Colonic mucosa (tissue), 4 donors: ENCODE measurements at regions not wholly inside any gene's neighbourhood (a gene's known extent, or its start where the extent isn't known, plus 50 kb on each side); places are given as distances from the start of the nearest gene placed in this dataset.

Experiments
- DNase-seq: peaks from one replicate; pipeline ENCODE4 v3.0.0-alpha.2; 2020
- H3K27ac ChIP-seq: fragments of 200-600 bp; one replicate; pipeline ENCODE4 v1.8.0; 2021
- H3K27me3 ChIP-seq: fragments of 200-600 bp; one replicate; pipeline ENCODE4 v1.8.0; 2021
- H3K36me3 ChIP-seq: fragments of 200-600 bp; one replicate; pipeline ENCODE4 v1.8.0; 2021
- H3K4me1 ChIP-seq: fragments of 200-600 bp; one replicate; pipeline ENCODE4 v1.8.0; 2021; ENCODE audit warnings: mild to moderate bottlenecking
- H3K4me3 ChIP-seq: fragments of 200-600 bp; one replicate; pipeline ENCODE4 v1.8.0; 2021
- H3K9ac ChIP-seq, 2 donors: one replicate each; pipeline ENCODE4 v1.7.0; 2013; ENCODE audit warnings: control low read depth in 2 of 2, low read depth in 2 of 2, low read length in 2 of 2
- H3K9me3 ChIP-seq: fragments of 200-600 bp; one replicate; pipeline ENCODE4 v1.8.0; 2021
- CTCF ChIP-seq: fragments of 200-600 bp; IDR thresholded peaks from one replicate; pipeline ENCODE4 v1.8.0; 2022; ENCODE audit warnings: antibody characterized with exemption, mild to moderate bottlenecking
- intact Hi-C: fragments of 100-400 bp; cut with DNase I; formaldehyde crosslinking; loops from one replicate; pipeline ENCODE4 v1.14.1; 2022
- donor health status: healthy.
- donor health status: DM: no; HTN: no; CAD: no.
- donor health status: DM: no; HTN: no; CAD: no.

GRCh38 chr4:157886645-157887044, 286.2 kb downstream of the GASK1B start:
- H3K4me1 ChIP-seq, result no peaks in the 10 kb centered on the region
- no peak overlapping the region for H3K4me3 ChIP-seq
- H3K27ac ChIP-seq, result no peak overlapping the region
- H3K9me3 ChIP-seq, result no peaks in the 10 kb centered on the region
- intact Hi-C loops, result no loop called here
- no peak for TF ChIP-seq CTCF
- no peak for DNase-seq
- H3K9ac ChIP-seq, result no peak overlapping the region
- H3K36me3 ChIP-seq, result no peaks in the 10 kb centered on the region
- no peaks in the 10 kb centered on the region for H3K27me3 ChIP-seq

GRCh38 chr4:157885811-157886210, 287.0 kb downstream of the GASK1B start:
- intact Hi-C loops, result no loop called here
- no peak for DNase-seq
- no peak overlapping the region for H3K4me3 ChIP-seq
- no peaks in the 10 kb centered on the region for H3K27me3 ChIP-seq
- no peaks in the 10 kb centered on the region for H3K9me3 ChIP-seq
- no peak overlapping the region for H3K27ac ChIP-seq
- H3K36me3 ChIP-seq, result no peaks in the 10 kb centered on the region
- TF ChIP-seq CTCF, result no peak
- no peak overlapping the region for H3K9ac ChIP-seq
- H3K4me1 ChIP-seq, result no peaks in the 10 kb centered on the region

- H3K9ac ChIP-seq, result no peak overlapping the region
- H3K36me3 ChIP-seq, result no peaks in the 10 kb centered on the region
- no peak for TF ChIP-seq CTCF
- H3K27me3 ChIP-seq, result no peaks in the 10 kb centered on the region
- H3K27ac ChIP-seq, result no peak overlapping the region
- no peaks in the 10 kb centered on the region for H3K4me1 ChIP-seq
- no peaks in the 10 kb centered on the region for H3K9me3 ChIP-seq
- H3K4me3 ChIP-seq, result no peak overlapping the region
- intact Hi-C loops, result no loop called here
- no peak for DNase-seq
These were observed 289.9 kb downstream of the GASK1B start for GRCh38 chr4:157882901-157883300.

GRCh38 chr4:157880761-157881160, 292.1 kb downstream of the GASK1B start:
- no peak for TF ChIP-seq CTCF
- Histone ChIP-seq H3K9ac (no peak overlapping the region), H3K4me1 (no peaks in the 10 kb centered on the region), H3K9me3 (no peaks in the 10 kb centered on the region), H3K27me3 (no peaks in the 10 kb centered on the region), H3K27ac (no peak overlapping the region), H3K4me3 (no peak overlapping the region), H3K36me3 (no peaks in the 10 kb centered on the region)
- intact Hi-C loops, result no loop called here
- DNase-seq, result no peak

- no peak for DNase-seq
- Histone ChIP-seq H3K27ac (no peak overlapping the region), H3K4me3 (no peak overlapping the region), H3K27me3 (no peaks in the 10 kb centered on the region), H3K9ac (no peak overlapping the region), H3K4me1 (no peaks in the 10 kb centered on the region), H3K36me3 (no peaks in the 10 kb centered on the region), H3K9me3 (no peaks in the 10 kb centered on the region)
- no peak for TF ChIP-seq CTCF
- intact Hi-C loops, result no loop called here
These were observed 318.0 kb downstream of the GASK1B start for GRCh38 chr4:157854819-157855218.

- no peak overlapping the region for H3K4me3 ChIP-seq
- TF ChIP-seq CTCF, result no peak
- H3K9ac ChIP-seq, result no peak overlapping the region
- no peaks in the 10 kb centered on the region for H3K9me3 ChIP-seq
- no peak for DNase-seq
- intact Hi-C loops, result no loop called here
- no peaks in the 10 kb centered on the region for H3K4me1 ChIP-seq
- H3K36me3 ChIP-seq, result no peaks in the 10 kb centered on the region
- no peaks in the 10 kb centered on the region for H3K27me3 ChIP-seq
- H3K27ac ChIP-seq, result no peak overlapping the region
These were observed 332.2 kb downstream of the GASK1B start for GRCh38 chr4:157840648-157841047.
